Suprapubic skin (tissue), 4 donors: ENCODE measurements at regions not wholly inside any gene's neighbourhood (a gene's known extent, or its start where the extent isn't known, plus 50 kb on each side); places are given as distances from the start of the nearest gene placed in this dataset.

Source experiments
- CTCF ChIP-seq, 2 donors: fragments of 200-600 bp in 1 of 2; fragments of 450-650 bp in 1 of 2; sonication (generic) in 1 of 2; IDR thresholded peaks; one replicate each; pipeline ENCODE4 v1.5.1; 2016 to 2019; ENCODE audit warnings: antibody characterized with exemption in 2 of 2, mild to moderate bottlenecking in 1 of 2, moderate library complexity in 1 of 2
- EP300 ChIP-seq: sonication (generic); formaldehyde crosslinking; IDR thresholded peaks from one replicate; pipeline ENCODE4 v1.6.1; 2017; ENCODE audit warnings: antibody characterized with exemption
- POLR2A ChIP-seq, 2 donors: fragments of 450-650 bp; IDR thresholded peaks; one replicate each; pipeline ENCODE4 v1.6.1; 2017; ENCODE audit warnings: antibody characterized with exemption in 2 of 2, mild to moderate bottlenecking in 2 of 2, moderate library complexity in 2 of 2
- POLR2AphosphoS5 ChIP-seq, 3 donors: sonication (generic); formaldehyde crosslinking; IDR thresholded peaks; one replicate each; pipeline ENCODE4 v1.6.1; 2017; ENCODE audit warnings: antibody characterized with exemption in 3 of 3

- TF ChIP-seq CTCF (IDR thresholded peaks at IDR 0.05), result no peak
- no peak for TF ChIP-seq EP300
- TF ChIP-seq POLR2AphosphoS5 (IDR thresholded peaks at IDR 0.05), result no peak
- TF ChIP-seq POLR2A (IDR thresholded peaks at IDR 0.05), result no peak
These were observed 1185.5 kb downstream of the FAM181B start for GRCh38 chr11:81548123-81548522.
